ENCODE measurements at regions not wholly inside any gene's neighbourhood (a gene's known extent, or its start where the extent isn't known, plus 50 kb on each side); places are given as distances from the start of the nearest gene placed in this dataset.

DNA sequence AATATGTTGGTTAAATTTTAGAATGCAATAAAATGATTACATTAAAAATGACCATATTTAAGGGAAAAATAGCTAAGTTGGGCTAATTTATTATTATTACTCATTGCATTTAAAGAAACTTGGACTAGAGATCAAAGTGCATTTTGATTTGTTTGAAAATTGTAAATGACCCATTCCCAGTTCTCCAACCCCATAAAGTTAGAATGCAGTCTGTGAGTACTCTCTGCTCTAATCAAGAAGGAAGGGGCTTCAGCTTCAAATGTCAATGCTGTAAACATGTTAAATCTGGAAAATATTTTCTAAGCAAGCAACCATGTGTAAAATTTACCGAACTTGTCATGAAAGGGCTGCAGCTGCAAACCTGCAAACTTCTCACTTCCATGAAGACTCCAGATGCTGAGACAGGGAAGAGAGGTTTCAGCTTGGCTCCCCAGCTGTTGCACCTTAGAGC is 232.7 kb downstream of the TTLL7 start:
- TF ChIP-seq, protein P1, sequence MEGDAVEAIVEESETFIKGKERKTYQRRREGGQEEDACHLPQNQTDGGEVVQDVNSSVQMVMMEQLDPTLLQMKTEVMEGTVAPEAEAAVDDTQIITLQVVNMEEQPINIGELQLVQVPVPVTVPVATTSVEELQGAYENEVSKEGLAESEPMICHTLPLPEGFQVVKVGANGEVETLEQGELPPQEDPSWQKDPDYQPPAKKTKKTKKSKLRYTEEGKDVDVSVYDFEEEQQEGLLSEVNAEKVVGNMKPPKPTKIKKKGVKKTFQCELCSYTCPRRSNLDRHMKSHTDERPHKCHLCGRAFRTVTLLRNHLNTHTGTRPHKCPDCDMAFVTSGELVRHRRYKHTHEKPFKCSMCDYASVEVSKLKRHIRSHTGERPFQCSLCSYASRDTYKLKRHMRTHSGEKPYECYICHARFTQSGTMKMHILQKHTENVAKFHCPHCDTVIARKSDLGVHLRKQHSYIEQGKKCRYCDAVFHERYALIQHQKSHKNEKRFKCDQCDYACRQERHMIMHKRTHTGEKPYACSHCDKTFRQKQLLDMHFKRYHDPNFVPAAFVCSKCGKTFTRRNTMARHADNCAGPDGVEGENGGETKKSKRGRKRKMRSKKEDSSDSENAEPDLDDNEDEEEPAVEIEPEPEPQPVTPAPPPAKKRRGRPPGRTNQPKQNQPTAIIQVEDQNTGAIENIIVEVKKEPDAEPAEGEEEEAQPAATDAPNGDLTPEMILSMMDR (IDR thresholded peaks at IDR 0.05) = no peak
- TF ChIP-seq POLR2A (IDR thresholded peaks at IDR 0.05) = no peak
- Histone ChIP-seq H3K4me1 (peaks cover 0 to 42% (median 4%) of the 10 kb centered on the region in 4 donors), H3K36me3 (no peaks in the 10 kb centered on the region), H3K27me3 (no peaks in the 10 kb centered on the region), H3K9me3 (no peaks in the 10 kb centered on the region), H3K4me3 (peak overlapping the region in 2 of 3 donors; percentile 5 to 11), H3K27ac (peak overlapping the region in 2 of 3 donors; percentile 57 to 61)
- no peak for ATAC-seq
- WGBS (ENCODE audit: insufficient coverage, low coverage, low lambda C conversion rate, missing lambda C conversion rate) = 27% methylated on average over 1 of the region's 1 CpG
- intact Hi-C loops (cut with DNase I) = no loop called here
- DNase-seq = no peak

DNA sequence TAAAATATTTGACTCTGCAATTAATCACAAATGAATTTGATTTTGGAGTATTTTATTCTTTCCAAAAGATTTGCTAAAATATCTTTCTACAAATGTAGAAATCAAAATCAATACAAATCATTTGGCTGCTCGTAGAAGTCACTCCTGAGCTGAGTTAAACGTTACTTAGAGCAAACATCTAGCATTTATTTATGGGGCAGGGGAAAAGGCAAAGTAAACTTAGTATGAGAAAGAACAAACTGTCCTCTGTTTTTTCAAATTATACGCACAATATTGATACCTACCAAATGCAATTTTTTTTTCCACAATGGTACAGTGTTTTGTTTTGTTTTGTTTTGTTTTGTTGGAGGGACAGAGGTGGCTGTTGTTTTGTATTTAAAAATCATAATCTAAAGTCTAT is 233.8 kb downstream of the TTLL7 start:
- intact Hi-C loops (cut with DNase I) = no loop called here
- TF ChIP-seq, protein P1 (IDR thresholded peaks at IDR 0.05) = no peak
- TF ChIP-seq POLR2A (IDR thresholded peaks at IDR 0.05) = no peak
- Histone ChIP-seq H3K4me1 (peaks cover 0 to 42% (median 6%) of the 10 kb centered on the region in 4 donors), H3K4me3 (peak overlapping the region in 1 of 3 donors; percentile 7), H3K9me3 (no peaks in the 10 kb centered on the region), H3K27me3 (no peaks in the 10 kb centered on the region), H3K27ac (peak overlapping the region in 2 of 3 donors; percentile 57 to 61), H3K36me3 (no peaks in the 10 kb centered on the region)
- ATAC-seq (peak; percentile 40 to 80 (median 51)), DNase-seq (no peak)
- WGBS (ENCODE audit: insufficient coverage, low coverage, low lambda C conversion rate, missing lambda C conversion rate) = 36% methylated on average over 3 of the region's 3 CpGs

DNA sequence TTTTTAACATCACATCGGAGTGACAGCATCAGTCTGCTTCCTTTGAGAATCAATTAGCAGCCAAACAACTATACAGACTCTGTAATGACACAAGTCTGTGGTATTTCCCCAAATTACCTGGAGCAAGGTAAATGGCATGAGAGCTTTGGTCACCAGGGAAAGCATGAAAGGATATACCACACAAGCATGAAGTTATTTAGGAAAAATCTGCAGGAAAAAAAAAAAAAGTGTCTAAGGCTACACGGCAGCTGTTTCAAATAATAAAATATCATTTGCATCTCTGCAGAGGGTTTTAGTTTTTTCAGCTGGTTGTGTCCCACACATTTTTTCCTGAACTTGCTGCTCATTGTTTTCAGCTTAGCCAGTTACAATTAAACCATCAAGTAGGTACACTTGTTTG is 234.7 kb downstream of the TTLL7 start:
- H3K36me3 ChIP-seq = no peaks in the 10 kb centered on the region
- WGBS (ENCODE audit: insufficient coverage, low coverage, low lambda C conversion rate, missing lambda C conversion rate) = 48% methylated on average over 2 of the region's 2 CpGs
- peaks cover 0 to 32% (median 6%) of the 10 kb centered on the region in 4 donors for H3K4me1 ChIP-seq
- TF ChIP-seq, protein P1 (IDR thresholded peaks at IDR 0.05) = no peak
- TF ChIP-seq POLR2A (IDR thresholded peaks at IDR 0.05) = no peak
- intact Hi-C loops (cut with DNase I) = no loop called here
- DNase-seq = no peak
- ATAC-seq = peak in 1 of 4 donors; percentile 11
- no peak overlapping the region for H3K4me3 ChIP-seq
- H3K9me3 ChIP-seq = no peaks in the 10 kb centered on the region
- peak overlapping the region in 2 of 3 donors; percentile 57 to 61 for H3K27ac ChIP-seq
- no peaks in the 10 kb centered on the region for H3K27me3 ChIP-seq

DNA sequence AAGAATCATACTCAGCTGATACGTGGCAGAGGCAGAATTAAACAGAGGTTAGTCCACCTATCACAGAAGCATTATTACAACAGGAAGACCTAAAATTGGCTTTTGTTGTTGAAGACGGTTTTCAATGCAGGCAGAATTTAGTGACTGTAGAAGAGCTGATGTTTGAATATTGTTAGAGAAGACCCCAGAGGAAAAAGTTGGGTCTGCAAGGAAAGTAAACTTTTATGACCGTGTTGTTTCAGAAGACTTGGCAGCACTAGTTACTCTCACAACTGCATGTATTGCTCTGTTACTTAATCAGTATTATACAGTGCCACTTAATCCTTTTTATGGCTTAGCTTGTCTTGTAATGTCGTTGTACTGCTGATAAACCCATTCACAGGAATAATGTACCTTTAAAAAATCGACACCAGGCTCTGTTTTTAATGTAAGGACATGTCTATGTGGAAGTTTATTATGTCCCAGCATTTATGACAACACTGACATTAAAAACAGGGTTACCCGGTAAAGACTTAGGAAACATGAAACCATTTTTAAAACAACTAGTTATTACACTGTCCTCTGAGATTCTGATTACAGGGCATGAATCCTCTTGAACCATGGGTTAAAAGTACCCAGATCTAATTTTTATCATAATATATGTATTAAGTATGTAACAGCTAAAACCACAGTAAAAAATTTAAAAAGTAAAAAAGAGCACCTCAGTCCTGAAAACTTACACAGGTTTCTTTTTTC is 235.4 kb downstream of the TTLL7 start:
- DNase-seq (no peak), ATAC-seq (peak; percentile 39 to 44 (median 42))
- intact Hi-C loops (cut with DNase I) = no loop called here
- Histone ChIP-seq H3K9me3 (no peaks in the 10 kb centered on the region), H3K27ac (peak overlapping the region in 2 of 3 donors; percentile 57 to 61), H3K4me1 (peaks cover 0 to 27% (median 6%) of the 10 kb centered on the region in 4 donors), H3K4me3 (no peak overlapping the region), H3K27me3 (no peaks in the 10 kb centered on the region), H3K36me3 (no peaks in the 10 kb centered on the region)
- TF ChIP-seq, protein P1 (IDR thresholded peaks at IDR 0.05) = no peak
- no peak for TF ChIP-seq POLR2A (IDR thresholded peaks at IDR 0.05)
- 19% methylated on average over 6 of the region's 6 CpGs for WGBS (ENCODE audit: insufficient coverage, low coverage, low lambda C conversion rate, missing lambda C conversion rate)

Measured in right lobe of liver (tissue), 6 donors.